ENCODE measurements at regions not wholly inside any gene's neighbourhood (a gene's known extent, or its start where the extent isn't known, plus 50 kb on each side); places are given as distances from the start of the nearest gene placed in this dataset.

DNA sequence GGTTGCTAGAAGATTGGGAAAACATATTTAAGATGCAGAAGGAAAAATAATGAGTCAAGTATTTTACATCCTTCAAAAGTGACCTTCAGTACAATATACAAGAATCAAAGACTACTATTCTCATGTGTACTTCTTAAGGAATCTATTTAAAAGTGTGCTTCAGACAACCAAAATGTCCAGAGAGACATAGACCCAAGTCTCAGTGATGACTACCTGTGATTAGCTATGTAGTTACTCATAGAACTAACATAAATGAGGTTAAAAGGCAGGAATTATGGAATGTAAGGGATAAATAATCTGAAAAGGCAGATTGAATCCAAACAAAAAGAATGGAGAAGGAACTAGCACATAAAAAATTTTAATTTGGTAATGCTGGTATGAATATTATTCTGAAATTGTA lies 634.7 kb upstream of the FAM241A start:
- Histone ChIP-seq H3K36me3 (no peaks in the 10 kb centered on the region), H3K4me1 (no peaks in the 10 kb centered on the region), H3K4me3 (no peak overlapping the region), H3K9me3 (no peaks in the 10 kb centered on the region), H3K27me3 (no peaks in the 10 kb centered on the region), H3K27ac (no peak overlapping the region)
- ATAC-seq = no peak
- TF ChIP-seq CTCF (IDR thresholded peaks at IDR 0.05) = no peak
- DNase-seq = no peak
- intact Hi-C loops (cut with DNase I) = no loop called here
- no peak for FAIRE-seq

GRCh38 chr4:111512081-111512783 lies 633.0 kb upstream of the FAM241A start:
- no peak for TF ChIP-seq CTCF (IDR thresholded peaks at IDR 0.05)
- 72 to 83% methylated on average over 5 of the region's 5 CpGs for WGBS, 2 donors
- H3K9me3 ChIP-seq = no peaks in the 10 kb centered on the region
- no peaks in the 10 kb centered on the region for H3K27me3 ChIP-seq
- no peak overlapping the region for H3K27ac ChIP-seq
- H3K4me1 ChIP-seq = no peaks in the 10 kb centered on the region
- intact Hi-C loops (cut with DNase I) = no loop called here
- DNase-seq = no peak
- H3K36me3 ChIP-seq = no peaks in the 10 kb centered on the region
- FAIRE-seq = no peak
- no peak for ATAC-seq
- no peak overlapping the region for H3K4me3 ChIP-seq

GRCh38 chr4:111519683-111520082 lies 625.6 kb upstream of the FAM241A start:
- Histone ChIP-seq H3K27me3 (no peaks in the 10 kb centered on the region), H3K9me3 (no peaks in the 10 kb centered on the region), H3K36me3 (no peaks in the 10 kb centered on the region), H3K4me1 (no peaks in the 10 kb centered on the region), H3K4me3 (no peak overlapping the region), H3K27ac (no peak overlapping the region)
- WGBS, 2 donors = 58 to 67% methylated on average over 5 of the region's 5 CpGs
- ATAC-seq (no peak), FAIRE-seq (no peak), DNase-seq (no peak)
- no peak for TF ChIP-seq CTCF (IDR thresholded peaks at IDR 0.05)
- intact Hi-C loops (cut with DNase I) = no loop called here

DNA sequence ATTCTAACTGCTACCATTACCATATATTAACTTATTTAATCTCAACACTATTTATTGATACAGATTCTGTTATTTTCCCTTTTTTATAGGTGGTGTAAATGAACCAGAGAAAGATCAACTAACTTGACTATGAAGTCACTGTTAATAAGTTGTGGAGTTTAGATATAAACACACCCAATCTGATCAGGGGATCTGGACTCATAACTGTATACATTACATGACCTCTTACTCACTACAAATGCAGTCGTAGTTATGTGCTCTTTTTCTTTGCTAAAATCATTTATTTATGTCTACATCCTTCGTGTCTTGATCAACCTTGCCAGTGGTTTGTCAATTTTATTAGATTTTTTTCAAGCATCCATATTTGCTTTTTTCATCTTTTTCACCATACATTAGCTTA lies 614.8 kb upstream of the FAM241A start:
- Histone ChIP-seq H3K4me3 (no peak overlapping the region), H3K27ac (no peak overlapping the region), H3K9me3 (no peaks in the 10 kb centered on the region), H3K36me3 (no peaks in the 10 kb centered on the region), H3K27me3 (no peaks in the 10 kb centered on the region), H3K4me1 (no peaks in the 10 kb centered on the region)
- intact Hi-C loops (cut with DNase I) = no loop called here
- DNase-seq = no peak
- FAIRE-seq = no peak
- no peak for ATAC-seq
- 25 to 47% methylated on average over 2 of the region's 2 CpGs for WGBS, 2 donors
- no peak for TF ChIP-seq CTCF (IDR thresholded peaks at IDR 0.05)

DNA sequence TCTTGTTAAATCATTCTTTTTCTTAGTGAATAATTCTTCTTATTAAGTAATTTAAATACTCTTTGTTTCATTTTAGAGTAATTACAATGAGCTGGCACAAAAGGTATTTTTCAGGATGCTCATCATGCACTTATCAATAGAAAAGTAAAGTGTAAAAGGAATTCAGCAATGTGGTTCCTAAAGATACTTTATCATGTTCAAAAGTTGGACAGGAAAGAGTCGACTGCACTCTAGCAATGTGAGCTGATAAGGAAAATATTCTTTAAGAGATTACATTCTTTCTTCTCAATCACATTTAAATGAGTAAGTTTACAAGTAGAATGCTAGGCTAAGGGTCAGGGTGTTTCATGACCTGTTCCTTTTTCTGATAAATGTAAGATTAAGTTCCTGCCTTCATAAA lies 609.5 kb upstream of the FAM241A start:
- 1 to 4% methylated on average over 1 of the region's 1 CpG for WGBS, 2 donors
- H3K36me3 ChIP-seq = no peaks in the 10 kb centered on the region
- H3K4me3 ChIP-seq = no peak overlapping the region
- H3K27ac ChIP-seq = no peak overlapping the region
- no peaks in the 10 kb centered on the region for H3K9me3 ChIP-seq
- no peaks in the 10 kb centered on the region for H3K4me1 ChIP-seq
- no peaks in the 10 kb centered on the region for H3K27me3 ChIP-seq
- intact Hi-C loops (cut with DNase I) = no loop called here
- DNase-seq (no peak), ATAC-seq (no peak), FAIRE-seq (no peak)
- no peak for TF ChIP-seq CTCF (IDR thresholded peaks at IDR 0.05)
